Retinal pigment epithelial cell (primary cell): ENCODE measurements at regions not wholly inside any gene's neighbourhood (a gene's known extent, or its start where the extent isn't known, plus 50 kb on each side); places are given as distances from the start of the nearest gene placed in this dataset.
"Not testable (repeated sequence)": the region's sequence is repeated elsewhere in the genome, so short reads cannot be mapped to it uniquely, and the experiment has no call there.

ENCODE experiments used
- DNase-seq: peaks from one replicate; pipeline ENCODE4 v3.0.0-alpha.2; 2010; ENCODE audit warnings: low read depth
- H3K4me3 ChIP-seq: 2 replicates; pipeline ENCODE4 v1.5.1; 2011; ENCODE audit warnings: mild to moderate bottlenecking, low read length, control low read depth, moderate library complexity
- TF ChIP-seq, protein P1 (sequence below): conservative IDR thresholded peaks from 2 replicates; pipeline ENCODE4 v1.5.1; 2011; ENCODE audit warnings: low read depth, low read length, control low read depth, inconsistent platforms

DNA sequence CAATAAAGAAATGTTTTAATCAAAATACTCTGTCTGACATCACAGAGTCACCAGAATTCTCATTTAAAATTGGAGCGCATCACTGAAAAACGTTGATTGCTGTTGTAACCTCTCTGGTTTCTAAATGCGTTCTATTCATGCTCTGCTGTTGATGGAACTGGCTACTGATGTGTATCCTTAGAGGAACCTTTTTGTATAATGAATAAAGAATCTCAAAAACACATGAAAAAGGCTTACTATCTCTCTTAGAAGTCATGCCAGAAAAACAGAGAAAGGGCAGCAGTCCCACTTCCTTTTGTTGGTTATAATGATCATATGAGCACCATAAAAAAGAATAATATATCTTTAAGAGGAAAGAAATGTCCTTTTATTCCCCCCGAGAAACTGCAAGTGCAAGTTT is 615.5 kb downstream of the TLE1 start:
- no peak for DNase-seq
- TF ChIP-seq, protein P1, sequence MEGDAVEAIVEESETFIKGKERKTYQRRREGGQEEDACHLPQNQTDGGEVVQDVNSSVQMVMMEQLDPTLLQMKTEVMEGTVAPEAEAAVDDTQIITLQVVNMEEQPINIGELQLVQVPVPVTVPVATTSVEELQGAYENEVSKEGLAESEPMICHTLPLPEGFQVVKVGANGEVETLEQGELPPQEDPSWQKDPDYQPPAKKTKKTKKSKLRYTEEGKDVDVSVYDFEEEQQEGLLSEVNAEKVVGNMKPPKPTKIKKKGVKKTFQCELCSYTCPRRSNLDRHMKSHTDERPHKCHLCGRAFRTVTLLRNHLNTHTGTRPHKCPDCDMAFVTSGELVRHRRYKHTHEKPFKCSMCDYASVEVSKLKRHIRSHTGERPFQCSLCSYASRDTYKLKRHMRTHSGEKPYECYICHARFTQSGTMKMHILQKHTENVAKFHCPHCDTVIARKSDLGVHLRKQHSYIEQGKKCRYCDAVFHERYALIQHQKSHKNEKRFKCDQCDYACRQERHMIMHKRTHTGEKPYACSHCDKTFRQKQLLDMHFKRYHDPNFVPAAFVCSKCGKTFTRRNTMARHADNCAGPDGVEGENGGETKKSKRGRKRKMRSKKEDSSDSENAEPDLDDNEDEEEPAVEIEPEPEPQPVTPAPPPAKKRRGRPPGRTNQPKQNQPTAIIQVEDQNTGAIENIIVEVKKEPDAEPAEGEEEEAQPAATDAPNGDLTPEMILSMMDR, result no peak
- H3K4me3 ChIP-seq, result no peak overlapping the region

DNA sequence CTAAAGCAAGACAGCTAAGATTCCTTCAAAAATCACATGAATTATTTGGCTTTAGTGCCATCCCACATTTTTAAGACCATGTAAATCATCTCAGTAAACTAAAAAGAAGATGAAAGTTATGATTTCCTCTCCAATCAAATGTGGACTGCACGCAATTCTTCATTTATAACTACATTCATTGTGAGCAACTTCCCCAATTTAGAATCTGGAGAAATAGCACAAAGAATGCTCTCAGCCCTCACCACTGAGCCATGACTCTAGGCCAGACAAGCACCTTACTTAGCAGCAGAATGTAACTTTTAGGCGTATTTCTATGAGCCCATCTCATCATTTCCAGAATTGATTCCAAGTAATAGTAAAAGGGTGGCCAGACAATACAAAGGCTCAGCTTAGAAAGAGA is 616.6 kb downstream of the TLE1 start:
- no peak for DNase-seq

DNA sequence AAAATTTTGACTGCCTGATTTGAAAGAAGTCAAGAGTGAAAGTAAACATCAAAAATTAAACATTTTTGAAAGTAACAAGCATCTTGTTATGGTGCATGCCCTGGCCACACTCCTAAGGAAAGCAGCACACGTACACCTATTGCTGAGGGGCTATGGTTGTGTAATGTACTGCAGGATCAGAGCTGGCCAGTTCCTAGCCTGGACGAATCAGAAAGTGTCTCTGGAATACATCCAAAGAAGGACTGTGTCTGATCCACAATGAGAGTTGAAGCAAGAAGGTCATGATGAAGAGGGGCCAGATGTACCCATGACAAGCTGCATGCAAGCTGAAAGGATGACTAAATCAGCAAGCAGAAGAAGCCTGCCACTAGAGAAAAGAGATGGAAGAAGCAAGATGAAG is 618.2 kb downstream of the TLE1 start:
- TF ChIP-seq, protein P1, result no peak
- DNase-seq, result no peak
- H3K4me3 ChIP-seq, result no peak overlapping the region

More for the DNA sequence above, 616.6 kb downstream of the TLE1 start:
- H3K4me3 ChIP-seq, result no peak overlapping the region
- TF ChIP-seq, protein P1, result no peak

DNA sequence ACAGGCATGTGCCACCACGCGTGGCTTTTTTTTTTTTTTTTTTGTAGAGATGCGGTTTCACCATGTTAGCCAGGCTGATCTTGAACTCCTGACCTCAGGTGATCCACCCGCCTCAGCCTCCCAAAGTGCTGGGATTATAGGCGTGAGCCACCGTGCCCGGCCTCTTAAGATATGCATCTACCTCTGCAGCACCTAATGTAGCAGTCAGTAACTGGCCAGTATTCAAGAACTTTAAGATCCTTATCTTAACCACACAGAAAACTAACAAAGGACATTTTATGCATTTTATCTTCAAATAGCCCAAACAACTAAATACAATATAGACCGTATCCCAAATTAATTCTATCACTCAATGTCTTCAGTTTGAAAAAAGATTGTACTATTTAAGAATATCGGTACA is 618.7 kb downstream of the TLE1 start:
- TF ChIP-seq, protein P1, result no peak
- no peak for DNase-seq
- no peak overlapping the region for H3K4me3 ChIP-seq

DNA sequence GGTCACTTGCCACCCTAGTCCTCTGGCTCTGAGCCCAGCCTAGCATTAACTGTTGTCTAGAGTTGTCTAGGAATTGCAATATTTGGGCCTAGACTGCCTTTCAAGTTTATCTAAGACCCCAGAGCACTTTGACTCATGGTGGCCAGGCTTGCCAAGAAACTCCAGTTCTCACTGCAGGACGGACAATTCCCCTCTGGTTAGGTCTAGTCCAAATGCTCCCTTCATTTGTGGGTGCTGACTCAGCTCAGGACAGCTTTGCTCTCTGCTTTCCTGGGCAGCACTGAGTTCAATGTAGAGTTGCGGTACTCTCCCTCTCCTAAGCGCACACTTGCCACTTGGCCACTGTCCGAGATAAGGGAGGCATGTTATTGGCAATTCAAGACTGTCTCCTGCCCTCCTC is 619.4 kb downstream of the TLE1 start:
- H3K4me3 ChIP-seq, result no peak overlapping the region
- TF ChIP-seq, protein P1, result no peak
- no peak for DNase-seq

DNA sequence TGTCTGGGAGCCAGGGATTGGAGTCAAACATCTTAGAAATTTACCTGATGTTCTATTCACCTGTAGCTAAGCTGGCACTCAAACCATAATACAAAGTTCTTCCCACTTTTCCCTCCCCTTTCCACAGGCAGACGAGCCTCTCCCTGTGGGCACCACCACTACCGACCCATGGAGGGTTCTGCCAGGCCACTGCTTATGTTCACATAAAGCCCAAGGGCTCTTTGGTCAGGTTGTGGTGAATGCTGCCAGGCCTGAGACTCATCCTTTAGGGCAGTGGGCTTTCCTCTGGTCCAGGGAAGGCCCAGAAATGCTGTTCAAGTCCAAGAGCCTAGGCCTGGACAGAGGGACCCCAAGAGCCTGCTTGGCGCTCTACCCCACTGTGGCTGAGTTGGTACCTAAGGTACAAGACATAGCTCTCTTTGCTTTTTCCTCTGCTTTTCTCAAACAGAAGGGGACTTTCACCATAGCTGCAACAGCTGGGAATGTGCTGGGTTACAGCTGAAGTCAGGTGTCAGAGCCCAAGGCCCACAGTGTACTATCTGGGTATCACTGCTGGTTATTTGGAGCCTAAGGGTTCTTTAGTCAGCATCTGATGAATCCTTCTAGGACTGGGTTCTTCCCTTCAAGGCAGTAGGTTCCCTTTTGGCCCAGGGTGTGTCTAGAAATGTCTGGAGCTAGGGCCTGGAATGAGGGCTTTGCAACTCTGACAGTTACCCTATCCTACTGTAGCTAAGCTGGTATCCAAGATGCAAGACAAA is 620.1 kb downstream of the TLE1 start:
- no peak overlapping the region for H3K4me3 ChIP-seq
- TF ChIP-seq, protein P1, result no peak
- DNase-seq, result no peak

DNA sequence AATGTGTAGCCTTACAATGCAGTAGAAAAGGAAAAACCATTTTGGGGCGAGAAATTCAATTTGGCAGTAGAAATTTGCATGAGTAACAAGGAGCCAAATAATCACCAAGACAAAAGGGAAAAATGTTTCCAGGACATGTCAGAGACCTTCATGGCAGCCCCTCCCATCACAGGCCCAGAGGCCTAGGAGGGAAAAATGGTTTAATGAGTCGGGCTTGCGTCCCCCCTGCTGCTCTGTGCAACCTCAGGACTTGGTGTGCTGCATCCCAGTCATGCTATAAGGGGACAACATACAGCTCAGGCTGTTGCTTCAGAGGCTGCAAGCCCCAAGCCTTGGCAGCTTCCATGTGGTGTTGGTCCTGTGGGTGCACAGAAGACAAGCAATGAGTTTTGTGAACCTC is 626.4 kb downstream of the TLE1 start:
- DNase-seq, H3K4me3 ChIP-seq: not testable (repeated sequence)
